Ammon's horn (tissue), 1 donor: ENCODE measurements at regions not wholly inside any gene's neighbourhood (a gene's known extent, or its start where the extent isn't known, plus 50 kb on each side); places are given as distances from the start of the nearest gene placed in this dataset.
"Not testable (repeated sequence)": the region's sequence is repeated elsewhere in the genome, so short reads cannot be mapped to it uniquely, and the experiment has no call there.

ENCODE experiments used
- DNase-seq: peaks from one replicate; pipeline ENCODE4 v3.0.0-alpha.2; 2016; ENCODE audit warnings: low spot score

DNA sequence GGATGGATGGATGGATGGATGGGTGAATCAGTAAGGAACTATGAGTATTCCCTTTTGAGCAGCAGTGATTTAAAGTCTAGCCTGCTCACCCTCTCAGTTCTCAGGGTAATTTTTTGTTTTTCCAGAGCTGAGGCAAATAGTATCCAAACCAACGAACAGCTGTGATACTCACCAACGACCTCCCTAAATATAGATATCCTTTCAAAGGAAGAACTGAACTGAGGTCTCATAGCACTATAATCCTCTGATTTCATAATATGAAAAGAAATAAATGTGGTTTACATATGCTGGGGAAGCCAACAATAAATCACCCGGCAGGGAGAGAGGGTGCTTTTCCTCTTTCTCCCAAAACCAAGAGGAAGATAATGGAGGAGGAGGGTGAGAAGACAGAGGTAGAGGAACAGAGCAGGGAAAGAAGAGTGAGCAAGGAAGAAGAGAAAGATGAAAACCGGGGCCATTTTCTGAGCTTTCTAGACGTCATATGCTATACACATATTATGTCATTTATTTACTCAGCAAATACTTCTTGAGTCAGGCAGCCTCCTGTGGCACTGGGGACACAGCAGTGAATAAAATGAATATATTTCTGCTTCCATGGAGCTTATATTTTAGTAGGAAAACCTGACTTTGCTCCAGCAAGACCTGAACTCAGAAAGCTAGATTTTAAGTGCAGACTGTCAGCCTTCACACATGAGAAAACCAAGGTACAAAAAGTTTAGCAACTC, 710.7 kb upstream of the TBX3 start:
- no peak for DNase-seq

DNA sequence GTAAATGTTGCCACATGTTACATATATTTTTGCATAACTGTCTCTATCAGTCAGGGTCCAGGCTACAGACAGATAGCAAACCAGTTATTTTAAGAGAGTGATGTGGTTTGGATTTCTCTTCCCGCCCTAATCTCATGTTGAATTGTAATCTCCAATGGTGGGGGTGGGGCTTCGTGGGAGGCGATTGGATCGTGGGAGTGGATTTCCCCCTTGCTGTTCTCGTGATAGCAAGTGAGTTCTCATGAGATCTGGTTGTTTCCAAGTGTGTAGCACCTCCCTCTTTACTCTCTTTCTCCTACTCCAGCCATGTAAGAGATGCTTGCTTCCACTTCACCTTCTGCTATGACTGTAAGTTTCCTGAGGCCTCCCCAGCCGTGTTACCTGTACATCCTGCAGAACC, 704.2 kb upstream of the TBX3 start:
- DNase-seq, result no peak

DNA sequence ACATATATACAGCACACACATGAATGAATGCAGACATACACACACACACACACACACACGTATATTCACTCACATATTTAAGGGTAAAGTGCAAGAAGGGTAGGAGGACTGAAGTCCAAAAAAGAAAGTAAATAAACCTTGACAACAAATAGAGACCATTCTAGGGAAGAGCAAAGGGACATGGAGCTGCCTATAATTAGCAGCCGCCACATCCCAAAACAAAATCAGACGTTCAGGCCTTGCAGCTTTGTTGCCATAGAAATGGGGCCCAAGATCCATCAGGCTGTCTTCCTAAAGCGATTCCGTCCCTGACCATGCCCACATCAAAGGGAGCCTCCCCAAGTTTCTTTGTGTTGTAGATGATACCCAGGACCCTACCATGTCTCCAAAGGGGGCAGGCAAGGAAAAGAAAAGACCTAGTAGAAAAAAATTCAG, 703.5 kb upstream of the TBX3 start:
- DNase-seq, result no peak

DNA sequence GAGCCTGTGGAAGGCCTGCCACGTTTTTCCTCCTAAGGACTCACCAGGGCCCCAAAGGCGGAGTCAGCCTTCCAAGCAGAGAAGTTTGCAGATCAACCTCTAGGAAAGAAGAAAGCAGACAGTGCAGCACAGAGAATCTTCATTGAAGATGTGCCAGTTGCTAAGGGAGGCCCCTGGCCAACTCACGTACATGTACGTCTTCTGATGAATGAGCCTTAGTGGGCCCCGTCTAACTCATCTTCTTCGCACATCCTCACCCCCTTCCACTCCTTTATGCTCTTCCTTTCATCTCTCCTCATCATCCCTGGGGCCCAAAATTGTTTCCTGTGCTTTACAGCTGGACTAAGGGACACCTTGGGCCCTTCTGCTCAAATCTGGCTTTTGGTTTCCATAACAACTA, 703.0 kb upstream of the TBX3 start:
- DNase-seq, result no peak

DNA sequence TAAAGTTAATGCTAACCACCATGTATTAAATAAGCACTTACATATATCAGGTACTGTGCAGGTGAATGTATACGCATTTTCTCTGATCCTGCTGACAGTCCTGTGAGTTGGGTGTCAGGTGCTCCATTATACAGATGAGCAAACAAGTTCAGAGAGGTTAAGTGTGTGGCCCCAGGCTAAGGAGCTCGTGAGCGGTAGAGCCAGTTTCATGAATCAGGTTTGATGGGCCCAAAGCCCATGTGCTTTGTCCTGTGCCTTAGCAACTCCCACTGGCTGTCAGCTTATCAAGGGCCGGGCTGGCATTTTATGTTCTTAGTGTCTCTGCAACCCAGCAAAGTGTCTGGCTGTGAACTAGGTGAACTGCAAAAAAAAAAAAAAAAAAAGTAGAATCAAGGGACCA, 701.2 kb upstream of the TBX3 start:
- no peak for DNase-seq

DNA sequence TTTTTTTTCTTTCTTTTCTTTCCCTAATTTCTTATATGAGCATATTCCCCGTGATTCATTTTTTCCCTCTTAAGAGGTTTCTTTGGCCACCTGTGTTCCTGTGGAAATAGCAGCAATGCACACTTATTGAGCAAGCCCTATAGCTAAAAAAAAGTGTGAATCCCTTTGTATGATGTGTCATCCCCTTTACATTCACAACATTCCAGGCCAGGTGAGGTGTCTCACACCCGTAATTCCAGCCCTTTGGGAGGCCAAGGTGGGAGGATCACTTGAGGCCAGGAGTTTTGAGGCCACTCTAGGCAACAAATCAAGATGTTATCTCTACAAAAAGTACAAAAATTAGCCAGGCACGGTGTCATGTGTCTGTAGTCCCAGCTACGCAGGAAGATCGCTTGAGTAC, 700.4 kb upstream of the TBX3 start:
- no peak for DNase-seq

DNA sequence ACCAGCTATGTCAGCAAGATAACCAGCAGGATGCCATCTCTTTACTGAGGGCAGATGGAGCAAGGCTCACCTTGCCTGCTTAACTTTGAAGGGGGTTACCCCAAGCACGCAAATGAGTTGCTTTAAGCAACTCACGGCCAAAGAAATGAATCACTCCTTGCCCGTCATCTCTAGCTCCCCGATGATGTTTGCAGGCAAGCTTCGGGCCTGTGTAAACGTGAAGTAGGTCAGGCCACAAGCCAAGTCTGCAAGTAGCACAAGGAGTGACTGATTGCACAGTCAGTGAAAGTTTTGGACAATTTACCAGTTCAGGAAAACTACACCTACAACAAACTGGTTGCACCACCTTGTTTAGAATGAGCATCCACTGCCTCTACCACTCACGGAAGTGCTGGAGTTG, 699.7 kb upstream of the TBX3 start:
- no peak for DNase-seq

DNA sequence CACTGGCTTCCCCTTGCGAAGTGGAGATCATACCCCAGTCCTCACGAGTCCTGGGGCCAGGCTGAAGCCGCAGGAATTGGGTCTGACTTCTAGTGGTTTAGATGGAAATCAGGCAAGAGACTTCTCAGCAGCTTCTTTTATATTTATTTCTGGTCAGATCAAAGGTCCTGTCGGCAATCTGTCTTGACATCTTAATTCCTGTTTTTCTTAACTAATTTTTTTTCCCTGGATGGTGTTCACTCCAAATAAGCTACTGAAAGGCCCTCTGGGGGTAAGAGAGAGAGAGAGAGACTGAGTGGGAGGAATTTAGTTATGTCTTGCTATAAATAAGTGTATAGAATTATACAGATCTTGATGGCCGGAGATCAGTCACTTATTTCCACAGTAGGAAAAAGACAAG, 698.7 kb upstream of the TBX3 start:
- DNase-seq, result no peak

DNA sequence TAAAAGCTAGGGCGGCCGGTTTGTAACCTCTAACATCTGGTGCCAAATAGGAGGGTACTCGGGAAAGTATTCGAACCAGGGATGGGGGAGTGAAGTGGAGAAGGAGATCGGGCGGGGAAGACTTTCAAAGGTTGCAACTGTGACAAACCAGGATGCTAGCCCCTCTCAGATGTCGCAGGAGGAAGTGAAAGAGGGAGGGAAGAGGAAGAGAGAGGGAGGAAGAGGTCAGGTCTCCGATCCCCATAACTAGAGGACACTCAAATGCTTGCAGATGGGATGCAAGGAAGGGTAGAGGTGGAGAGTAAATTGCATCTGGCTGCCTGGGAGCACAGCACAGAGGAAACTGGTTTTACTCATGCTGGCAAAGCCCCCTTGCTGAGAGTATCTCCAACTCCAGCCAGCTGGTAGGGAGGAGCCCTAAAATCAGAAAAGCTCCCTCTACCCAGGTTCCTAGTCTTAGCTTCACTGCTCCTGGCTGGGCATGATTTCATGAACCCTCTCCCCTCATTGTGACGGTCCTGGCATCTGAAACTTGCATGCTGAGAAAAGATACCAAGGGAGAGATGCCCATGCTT, 696.7 kb upstream of the TBX3 start:
- no peak for DNase-seq

DNA sequence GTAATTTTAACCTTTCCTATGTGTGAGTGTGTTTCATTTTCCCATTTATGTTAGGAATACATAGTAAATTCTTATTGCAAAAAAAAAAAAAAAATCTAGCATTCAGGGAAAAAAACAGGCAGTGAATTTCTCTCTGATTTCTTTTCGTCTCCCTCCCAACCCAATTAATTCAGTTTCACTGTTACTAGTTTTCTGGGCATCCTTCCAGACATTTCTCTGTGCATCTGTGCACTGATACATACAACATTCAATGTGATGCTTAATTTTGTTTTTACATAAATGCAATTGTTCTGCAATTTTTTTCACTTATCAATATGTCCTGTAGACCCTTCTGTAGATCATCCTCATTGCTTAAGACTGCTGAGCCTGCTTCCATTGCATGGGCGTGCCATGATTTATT, 694.3 kb upstream of the TBX3 start:
- peak; percentile 59 for DNase-seq

DNA sequence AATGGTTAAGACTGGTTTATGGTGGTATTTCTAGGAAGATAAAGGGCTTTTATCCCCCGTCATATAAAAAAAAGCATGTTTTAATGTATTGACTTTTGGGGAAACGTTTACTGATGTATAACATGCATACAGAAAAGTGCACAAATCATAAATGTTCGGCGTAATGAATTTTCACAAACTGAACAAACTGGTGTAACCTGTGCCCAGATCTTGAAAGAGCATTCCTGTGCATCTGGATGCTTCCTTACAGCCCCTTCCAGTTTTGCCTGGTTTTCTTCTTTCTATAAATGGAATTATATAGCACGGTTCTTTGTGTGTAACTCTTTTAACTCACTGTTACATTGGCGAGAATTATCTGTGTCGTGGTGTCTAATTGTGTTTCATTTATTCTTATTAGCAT, 693.8 kb upstream of the TBX3 start:
- no peak for DNase-seq

DNA sequence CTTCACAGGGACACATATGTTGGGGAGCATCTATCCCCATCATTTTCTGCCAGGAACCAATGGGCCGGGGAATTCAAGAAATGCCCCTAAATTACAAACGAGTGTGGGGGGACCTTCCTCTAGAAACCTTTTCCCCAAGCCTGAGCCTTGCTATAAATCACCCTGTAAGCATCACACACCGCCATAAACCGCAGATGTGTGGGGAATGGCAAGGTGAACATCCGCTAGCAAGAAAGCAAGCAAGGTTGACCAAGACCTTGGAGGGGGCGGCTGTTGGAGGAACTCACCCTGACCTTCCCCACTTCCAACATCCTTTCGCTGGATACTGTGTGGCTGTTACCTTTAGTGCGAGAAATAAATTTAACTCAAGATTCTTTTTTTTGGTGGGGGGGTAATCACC, 693.3 kb upstream of the TBX3 start:
- no peak for DNase-seq

DNA sequence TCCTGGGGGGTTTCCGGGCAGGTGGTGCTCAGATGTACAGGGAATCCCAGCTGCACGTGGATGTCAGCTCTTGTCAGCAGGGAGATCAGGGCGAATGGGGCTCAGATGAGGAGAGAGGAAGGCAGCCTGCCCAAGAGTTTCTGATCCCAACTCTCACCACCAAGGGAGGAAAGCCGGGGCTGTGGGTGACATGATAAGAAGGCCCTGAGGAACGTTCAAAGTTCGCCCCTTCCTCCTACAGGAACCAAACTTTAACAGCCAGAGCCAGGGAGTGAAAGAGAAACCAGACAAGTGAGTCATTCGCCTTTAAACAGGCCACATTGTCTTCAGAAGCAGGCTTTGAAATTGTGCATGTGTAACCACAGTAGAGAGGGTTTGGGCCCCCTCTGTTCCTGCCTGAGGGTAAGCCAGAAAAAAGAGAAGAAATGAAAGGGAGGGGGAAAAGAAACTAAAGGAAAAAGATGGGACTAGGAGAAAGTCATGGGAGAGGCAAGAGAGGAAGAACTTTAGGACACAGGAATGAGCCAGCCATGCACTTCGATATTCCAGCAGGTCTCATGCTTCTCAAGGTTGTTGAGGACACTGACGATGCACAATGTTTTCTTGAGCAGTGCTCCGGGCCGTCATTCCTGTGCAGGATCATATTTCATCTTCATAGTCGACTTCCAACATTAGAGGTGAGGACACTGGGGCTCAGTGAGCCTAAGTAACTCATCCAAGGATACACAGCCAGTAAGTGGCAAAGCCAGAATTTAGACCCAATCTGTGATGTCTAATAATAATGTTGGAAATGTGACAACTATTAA, 691.4 kb upstream of the TBX3 start:
- no peak for DNase-seq

DNA sequence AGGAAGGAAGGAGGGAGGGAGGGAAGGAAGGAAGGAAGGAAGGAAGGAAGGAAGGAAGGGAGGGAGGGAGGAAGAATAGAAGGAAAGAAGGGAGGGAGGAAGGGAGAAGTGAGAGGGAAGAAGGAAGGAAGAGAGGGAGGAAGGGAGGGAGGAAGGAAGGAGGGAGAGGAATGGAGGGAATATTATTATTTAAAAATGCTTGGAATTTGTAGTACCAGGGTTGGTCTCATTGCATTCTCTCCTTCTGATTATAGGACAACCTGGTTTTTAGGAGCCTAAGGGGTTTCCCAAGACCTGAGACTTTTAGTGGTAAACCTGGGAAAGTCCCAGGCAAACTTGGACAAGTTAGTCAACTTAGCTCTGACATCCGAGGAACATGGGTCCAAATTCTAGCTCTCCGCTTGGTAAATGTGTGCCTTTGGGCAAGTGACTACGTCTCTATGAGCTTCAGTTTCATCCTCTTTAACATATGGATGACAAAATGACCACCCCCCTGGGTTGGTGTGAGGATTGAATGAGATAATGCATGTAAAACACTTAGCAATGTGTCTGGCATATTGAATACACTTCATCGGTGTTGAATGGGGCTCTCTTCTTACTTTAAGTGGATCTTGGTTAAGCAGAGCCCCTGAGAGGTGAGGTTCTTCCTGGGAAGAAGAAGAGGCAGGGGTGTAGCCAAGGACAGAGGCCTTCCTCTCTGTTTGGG, 690.7 kb upstream of the TBX3 start:
- DNase-seq, result no peak

DNA sequence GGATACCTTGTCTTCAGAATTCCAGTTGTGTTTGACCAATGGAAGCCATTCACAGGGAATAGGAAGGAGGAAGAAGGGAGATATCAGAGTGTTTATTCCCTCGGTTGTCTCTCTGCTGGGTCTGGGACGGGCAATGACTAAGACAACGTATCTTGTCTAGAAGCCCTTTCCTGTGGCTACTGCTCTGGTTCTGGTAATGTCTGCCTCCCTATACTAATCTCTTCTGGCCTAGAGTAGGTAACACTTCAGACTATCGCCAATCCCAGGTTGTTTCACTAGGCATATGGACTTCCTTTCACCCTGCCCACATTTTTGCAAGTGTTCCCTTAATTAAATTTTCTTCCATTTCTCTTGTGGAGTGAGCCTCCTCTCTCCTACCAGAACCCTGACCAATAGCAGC, 687.7 kb upstream of the TBX3 start:
- DNase-seq, result no peak

DNA sequence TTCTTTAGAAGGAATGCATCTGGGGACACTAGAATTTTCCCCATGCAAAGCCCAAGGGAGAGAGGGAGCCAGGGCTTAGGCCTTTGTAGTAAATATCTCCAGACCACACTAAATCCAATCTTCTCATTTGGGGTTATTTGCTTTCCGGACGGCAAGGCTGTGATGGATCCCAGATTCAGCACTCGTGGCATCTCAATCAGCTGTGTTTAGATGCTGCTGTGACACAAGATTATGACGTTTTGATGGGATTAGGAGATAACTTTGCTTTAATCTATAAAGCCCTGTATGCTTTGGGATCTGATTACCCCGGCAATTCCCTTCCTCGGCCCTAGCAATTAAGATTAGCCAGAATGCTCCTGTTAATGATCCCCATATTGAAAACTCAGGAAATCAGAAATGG, 686.7 kb upstream of the TBX3 start:
- DNase-seq, result no peak

DNA sequence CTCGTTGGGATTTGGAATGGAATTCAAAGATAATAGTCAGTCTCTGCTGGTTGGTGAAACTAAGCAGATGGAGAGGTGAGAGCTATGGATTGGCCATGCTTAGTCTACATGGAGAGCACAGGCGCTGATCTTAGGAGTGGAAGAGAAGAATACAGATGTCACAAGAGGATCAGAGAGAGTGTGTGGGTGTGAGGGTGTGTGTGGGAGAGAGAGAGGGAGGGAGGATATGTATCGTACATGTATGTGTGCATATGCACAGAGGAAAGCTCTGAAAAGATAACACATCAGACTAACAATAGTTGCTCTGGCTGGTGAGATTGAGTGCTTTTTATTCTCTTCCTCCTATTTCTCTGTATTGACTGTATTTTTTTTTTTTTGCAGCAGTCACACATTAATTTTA, 686.2 kb upstream of the TBX3 start:
- DNase-seq, result no peak

DNA sequence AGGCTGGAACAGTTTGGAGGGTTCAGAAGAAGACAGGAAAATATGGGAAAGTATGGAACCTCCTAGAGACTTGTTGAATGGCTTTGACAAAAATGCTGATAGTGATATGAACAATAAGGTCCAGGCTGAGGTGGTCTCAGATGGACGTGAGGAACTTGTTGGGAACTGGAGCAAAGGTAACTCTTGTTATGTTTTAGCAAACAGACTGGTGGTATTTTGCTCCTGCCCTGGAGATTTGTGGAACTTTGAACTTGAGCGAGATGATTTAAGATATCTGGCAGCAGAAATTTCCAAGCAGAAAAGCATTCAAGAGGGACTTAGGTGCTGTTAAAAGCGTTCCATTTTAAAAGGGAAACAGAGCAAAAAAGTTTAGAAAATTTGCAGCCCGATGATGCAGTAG, 682.3 kb upstream of the TBX3 start:
- DNase-seq, result not testable (repeated sequence)

DNA sequence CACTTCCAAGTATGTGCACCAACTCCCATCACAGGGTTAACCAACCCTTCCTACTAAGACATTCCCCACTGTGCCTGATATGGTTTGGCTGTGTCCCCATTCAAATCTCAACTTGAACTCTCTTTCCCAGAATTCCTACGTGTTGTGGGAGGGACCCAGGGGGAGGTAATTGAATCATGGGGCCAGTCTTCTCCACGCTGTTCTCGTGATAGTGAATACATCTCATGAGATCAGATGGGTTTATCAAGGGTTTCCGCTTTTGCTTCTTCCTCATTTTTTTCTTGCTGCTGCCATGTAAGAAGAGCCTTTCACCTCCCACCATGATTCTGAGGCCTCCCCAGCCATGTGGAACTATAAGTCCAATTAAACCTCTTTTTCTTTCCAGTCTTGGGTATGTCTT, 681.8 kb upstream of the TBX3 start:
- DNase-seq, result not testable (repeated sequence)

DNA sequence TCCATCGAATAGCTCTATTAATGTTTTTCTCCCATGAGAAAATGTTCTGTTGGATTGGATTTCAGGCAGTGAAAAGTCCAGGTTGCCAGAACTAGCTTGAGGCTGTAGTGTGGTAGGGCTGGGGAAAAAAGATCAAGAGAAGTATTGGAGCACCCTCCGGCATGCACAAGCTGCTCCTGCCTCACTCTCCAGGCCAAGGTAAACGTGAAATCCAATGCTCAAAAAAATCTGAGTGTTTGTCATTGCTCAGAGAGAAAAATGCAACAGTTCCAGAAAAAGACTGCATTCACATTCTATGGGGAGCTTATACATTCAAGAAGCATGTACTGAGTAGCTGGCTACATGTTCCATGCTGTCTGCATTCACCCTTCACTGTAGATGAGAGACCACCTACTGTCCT, 680.9 kb upstream of the TBX3 start:
- DNase-seq, result no peak

DNA sequence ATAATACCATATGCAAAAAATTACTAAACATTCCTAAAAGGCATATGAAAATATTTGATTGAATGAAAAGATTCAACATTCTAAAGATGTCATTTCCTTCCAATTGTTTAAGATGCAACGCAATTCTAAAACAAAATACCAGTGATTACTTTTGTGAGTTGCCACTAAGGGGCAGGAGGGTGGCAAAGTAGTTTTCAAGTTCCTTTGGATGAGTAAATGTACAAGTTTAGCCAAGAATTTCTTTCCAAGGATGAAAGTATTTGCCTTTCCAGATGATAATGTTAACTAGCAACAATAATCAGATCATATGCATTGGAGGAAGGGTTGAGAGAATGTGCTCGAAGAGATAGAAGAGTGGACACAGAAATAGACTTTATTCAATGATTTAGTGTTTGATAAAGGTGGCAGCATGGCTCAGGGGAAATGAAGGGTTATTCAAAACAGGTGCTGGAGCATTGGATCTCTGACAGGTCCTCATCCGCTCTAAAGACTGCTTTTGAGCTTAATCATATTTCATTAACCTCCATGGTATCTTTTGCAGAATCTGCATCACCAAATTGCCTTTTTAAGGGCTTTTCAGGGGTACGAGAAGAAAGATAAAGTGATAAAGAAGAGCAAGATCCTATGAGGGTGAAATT, 678.5 kb upstream of the TBX3 start:
- no peak for DNase-seq

DNA sequence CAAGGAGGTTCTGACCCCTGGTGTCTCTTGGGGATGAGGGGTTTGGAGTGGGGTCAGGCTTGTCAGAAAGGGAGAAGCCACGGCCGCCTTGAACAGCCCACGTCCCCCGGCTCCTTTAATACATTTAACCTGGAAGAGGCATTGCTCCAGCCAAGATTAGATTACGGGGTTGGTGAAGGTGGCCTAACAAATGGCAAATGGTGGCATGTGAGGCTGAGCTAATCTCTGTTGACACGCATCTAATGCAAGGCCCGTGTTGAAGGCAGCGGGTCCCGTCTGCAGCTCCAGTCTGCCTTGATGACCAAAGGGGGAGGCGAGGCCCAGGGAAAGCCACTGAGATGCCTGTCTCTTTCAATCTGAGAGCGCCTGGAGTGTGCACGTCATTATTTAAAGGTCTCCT, 673.7 kb upstream of the TBX3 start:
- DNase-seq, result no peak
